ENCODE measurements at regions not wholly inside any gene's neighbourhood (a gene's known extent, or its start where the extent isn't known, plus 50 kb on each side); places are given as distances from the start of the nearest gene placed in this dataset.

- no peak for TF ChIP-seq CTCF (IDR thresholded peaks at IDR 0.05)
- no peak for TF ChIP-seq EZH2phosphoT487 (IDR thresholded peaks at IDR 0.05)
- TF ChIP-seq EZH2 (IDR thresholded peaks at IDR 0.05): no peak
Measured at GRCh38 chr2:12661489-12661888, 55.2 kb upstream of the TRIB2 start.
